Lung (tissue), 11 donors: ENCODE measurements at regions not wholly inside any gene's neighbourhood (a gene's known extent, or its start where the extent isn't known, plus 50 kb on each side); places are given as distances from the start of the nearest gene placed in this dataset.
A peak's percentile ranks its signal among the peaks of the same experiment; 100 is the strongest.

ENCODE experiments used
- ATAC-seq: fragments of 200-7000 bp; cut with Tn5 transposase; one replicate; pipeline ENCODE4 v1.9.1; 2020; ENCODE audit warnings: moderate number of reproducible peaks; ENCODE audit not compliant: insufficient read depth, low FRiP score
- DNase-seq, 3 donors: peaks; one replicate each; pipeline ENCODE4 v3.0.0-alpha.2; 2013 to 2017
- H3K27ac ChIP-seq, 2 donors: one replicate each; pipeline ENCODE4 v1.5.1; 2013; ENCODE audit warnings: mild to moderate bottlenecking in 2 of 2, moderate library complexity in 2 of 2, control low read depth in 1 of 2, inconsistent platforms in 1 of 2, low read depth in 1 of 2, low read length in 1 of 2
- H3K27me3 ChIP-seq, 3 donors: one replicate each; pipeline ENCODE4 v1.5.1; 2013; ENCODE audit warnings: low read length in 2 of 3; ENCODE audit not compliant: control insufficient read depth in 3 of 3, insufficient read depth in 3 of 3
- H3K36me3 ChIP-seq, 4 donors: one replicate each; pipeline ENCODE4 v1.5.1; 2013; ENCODE audit warnings: low read length in 4 of 4, mild to moderate bottlenecking in 1 of 4, moderate library complexity in 1 of 4; ENCODE audit not compliant: control insufficient read depth in 4 of 4, insufficient read depth in 4 of 4
- H3K4me1 ChIP-seq, 5 donors: one replicate each; pipeline ENCODE4 v1.5.1; 2013; ENCODE audit warnings: low read length in 5 of 5, mild to moderate bottlenecking in 2 of 5, moderate library complexity in 1 of 5; ENCODE audit not compliant: control insufficient read depth in 5 of 5, insufficient read depth in 5 of 5
- H3K4me3 ChIP-seq: one replicate; pipeline ENCODE4 v1.5.1; 2013; ENCODE audit warnings: mild to moderate bottlenecking, control low read depth, moderate library complexity
- H3K9ac ChIP-seq, 2 donors: one replicate each; pipeline ENCODE4 v1.5.1; 2013; ENCODE audit warnings: low read length in 2 of 2, control low read depth in 1 of 2; ENCODE audit not compliant: insufficient read depth in 1 of 2
- H3K9me3 ChIP-seq, 4 donors: one replicate each; pipeline ENCODE4 v1.5.1; 2013; ENCODE audit warnings: low read length in 3 of 4, mild to moderate bottlenecking in 1 of 4, moderate library complexity in 1 of 4; ENCODE audit not compliant: control insufficient read depth in 4 of 4, insufficient read depth in 3 of 4
- CTCF ChIP-seq: IDR thresholded peaks from 2 replicates; pipeline ENCODE4 v1.5.1; 2012; ENCODE audit warnings: mild to moderate bottlenecking; ENCODE audit errors: control extremely low read depth, extremely low read depth
- WGBS, 2 donors: extraction: QIAGEN DNeasy Blood & Tissue Kit; methylation state at CpG; one replicate each; pipeline ENCODE4 v1.1.7; 2013; 5-methylcytosine and 5-hydroxymethylcytosine counted together
- donor health status: control.
- donor health status: control.
- donor health status: Bipolar disorder and iron deficiency.
- donor health status: healthy.
- donor health status: DM: yes; HTN: yes; CAD: no.

GRCh38 chr7:46461334-46461777 lies 540.3 kb upstream of the IGFBP3 start:
- WGBS, 2 donors = 54 to 77% methylated on average over 3 of the region's 3 CpGs

GRCh38 chr7:46459942-46460341 lies 538.9 kb upstream of the IGFBP3 start:
- Histone ChIP-seq H3K36me3 (no peaks in the 10 kb centered on the region), H3K9ac (no peak overlapping the region), H3K4me3 (no peak overlapping the region), H3K4me1 (no peaks in the 10 kb centered on the region), H3K27ac (no peak overlapping the region), H3K9me3 (peaks cover 0 to 18% (median 10%) of the 10 kb centered on the region in 4 donors), H3K27me3 (no peaks in the 10 kb centered on the region)
- 94 to 97% methylated on average over 1 of the region's 1 CpG for WGBS, 2 donors
- ATAC-seq (no peak), DNase-seq (no peak)
- no peak for TF ChIP-seq CTCF

More at GRCh38 chr7:46461334-46461777, 540.3 kb upstream of the IGFBP3 start:
- Histone ChIP-seq H3K9ac (no peak overlapping the region), H3K27me3 (no peaks in the 10 kb centered on the region), H3K9me3 (peaks cover 0 to 33% (median 17%) of the 10 kb centered on the region in 4 donors), H3K4me3 (no peak overlapping the region), H3K27ac (no peak overlapping the region), H3K36me3 (no peaks in the 10 kb centered on the region), H3K4me1 (no peaks in the 10 kb centered on the region)
- TF ChIP-seq CTCF = no peak
- ATAC-seq (no peak), DNase-seq (no peak)

GRCh38 chr7:46454816-46455215 lies 533.7 kb upstream of the IGFBP3 start:
- Histone ChIP-seq H3K36me3 (no peaks in the 10 kb centered on the region), H3K9ac (no peak overlapping the region), H3K27me3 (no peaks in the 10 kb centered on the region), H3K4me3 (no peak overlapping the region), H3K9me3 (peaks cover 0 to 3% (median 0%) of the 10 kb centered on the region in 4 donors), H3K27ac (no peak overlapping the region), H3K4me1 (no peaks in the 10 kb centered on the region)
- ATAC-seq (no peak), DNase-seq (peak in 2 of 3 donors; percentile 57 to 68)
- no peak for TF ChIP-seq CTCF
- 58 to 61% methylated on average over 2 of the region's 2 CpGs for WGBS, 2 donors

DNA sequence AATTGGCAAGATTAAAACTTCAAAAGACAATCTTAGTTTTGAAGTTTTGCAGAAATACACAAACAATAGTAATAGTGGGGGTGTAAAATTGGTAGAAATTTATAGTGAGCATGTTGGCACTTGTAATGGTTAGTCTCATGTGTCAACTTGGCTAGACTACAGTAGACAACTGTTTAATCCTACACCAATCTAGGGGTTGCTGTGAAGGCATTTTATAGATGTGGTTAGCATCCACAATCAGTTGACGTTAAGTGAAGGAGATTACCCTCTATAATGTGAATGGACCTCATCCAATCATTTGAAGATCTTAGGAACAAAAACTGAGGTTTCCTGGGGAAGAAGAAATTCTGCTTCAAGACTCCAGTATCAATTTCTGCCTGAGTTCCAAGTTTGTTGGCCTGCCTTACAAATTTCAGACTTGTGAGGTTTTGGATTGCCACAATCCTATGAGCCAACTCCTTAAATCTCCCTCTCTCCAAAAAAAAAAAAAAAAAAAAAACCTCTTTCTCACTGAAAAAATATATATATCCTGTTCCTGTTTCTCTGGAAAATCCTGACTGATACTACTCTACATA lies 531.6 kb upstream of the IGFBP3 start:
- DNase-seq = peak in 2 of 3 donors; percentile 9 to 15
- no peak for ATAC-seq
- Histone ChIP-seq H3K27me3 (no peaks in the 10 kb centered on the region), H3K4me1 (no peaks in the 10 kb centered on the region), H3K4me3 (no peak overlapping the region), H3K27ac (no peak overlapping the region), H3K36me3 (no peaks in the 10 kb centered on the region), H3K9ac (no peak overlapping the region), H3K9me3 (peaks cover 0 to 2% (median 0%) of the 10 kb centered on the region in 4 donors)
- WGBS, 2 donors = 83 to 86% methylated on average over 1 of the region's 1 CpG
- no peak for TF ChIP-seq CTCF
